ES-I3 (cell line): ENCODE measurements at regions not wholly inside any gene's neighbourhood (a gene's known extent, or its start where the extent isn't known, plus 50 kb on each side); places are given as distances from the start of the nearest gene placed in this dataset.

Experiments
- H3K36me3 ChIP-seq: 2 replicates; pipeline ENCODE4 v1.6.1; 2013; ENCODE audit warnings: mild to moderate bottlenecking, low read length, control low read depth, moderate library complexity; ENCODE audit not compliant: insufficient read depth
- H3K4me1 ChIP-seq: 2 replicates; pipeline ENCODE4 v1.6.1; 2013; ENCODE audit warnings: mild to moderate bottlenecking, control low read depth, low read length; ENCODE audit not compliant: insufficient read depth
- H3K9ac ChIP-seq: 2 replicates; pipeline ENCODE4 v1.6.1; 2013; ENCODE audit warnings: low read depth, mild to moderate bottlenecking, low read length, moderate library complexity
- H3K9me3 ChIP-seq: 2 replicates; pipeline ENCODE4 v1.6.1; 2013; ENCODE audit warnings: mild to moderate bottlenecking, low read length, moderate library complexity; ENCODE audit not compliant: control insufficient read depth, insufficient read depth

DNA sequence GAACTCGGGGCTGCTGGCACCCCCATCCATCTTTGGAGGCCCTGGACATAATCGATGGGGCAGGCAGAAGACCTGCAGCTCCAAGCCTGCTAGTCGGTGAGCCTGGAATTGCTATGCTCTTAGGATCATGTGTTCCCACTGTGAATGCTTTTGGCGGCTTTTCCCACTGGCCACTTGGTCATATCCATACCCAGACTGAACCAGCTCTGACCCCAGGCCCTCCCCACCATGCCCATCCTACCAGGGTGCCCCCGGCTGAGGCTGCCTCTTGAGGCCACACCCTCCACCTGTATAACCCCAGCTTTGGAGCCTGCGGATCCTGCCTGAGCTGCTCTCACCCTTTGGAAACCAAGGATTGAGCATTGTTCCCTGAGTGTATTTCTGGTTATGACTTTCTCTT, 113.5 kb downstream of the TENT4A start:
- Histone ChIP-seq H3K36me3 (no peaks in the 10 kb centered on the region), H3K4me1 (no peaks in the 10 kb centered on the region), H3K9me3 (0 out of 2 replicates have a peak, but pooled peaks cover 2% of the 10 kb centered on the region), H3K9ac (no peak overlapping the region)

- Histone ChIP-seq H3K9ac (no peak overlapping the region), H3K4me1 (no peaks in the 10 kb centered on the region), H3K36me3 (no peaks in the 10 kb centered on the region), H3K9me3 (no peaks in the 10 kb centered on the region)
Observed at GRCh38 chr5:6827526-6828219, 114.4 kb downstream of the TENT4A start.

GRCh38 chr5:6829150-6829784, 116.0 kb downstream of the TENT4A start:
- no peaks in the 10 kb centered on the region for H3K36me3 ChIP-seq
- H3K4me1 ChIP-seq = no peaks in the 10 kb centered on the region
- no peak overlapping the region for H3K9ac ChIP-seq
- no peaks in the 10 kb centered on the region for H3K9me3 ChIP-seq

DNA sequence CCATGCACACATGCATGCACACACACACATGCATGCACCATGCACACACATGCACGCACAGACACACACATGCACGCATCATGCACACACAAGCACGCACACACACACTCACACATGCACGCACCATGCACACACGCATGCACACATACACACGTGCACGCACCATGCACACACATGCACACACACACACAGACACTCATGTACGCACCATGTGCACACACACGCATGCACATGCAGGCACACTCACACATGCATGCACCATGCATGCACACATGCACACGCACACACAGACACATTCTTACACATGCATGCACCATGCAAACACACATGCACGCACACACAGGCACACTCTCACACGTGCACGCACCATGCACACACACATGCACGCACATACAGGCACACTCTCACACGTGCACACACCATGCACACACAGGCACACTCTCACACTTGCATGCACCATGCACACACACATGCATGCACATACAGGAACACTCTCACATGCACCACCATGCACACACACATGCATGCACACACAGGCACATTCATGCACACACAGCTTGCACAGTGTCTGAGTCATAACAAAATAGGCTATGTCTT, 117.5 kb downstream of the TENT4A start:
- Histone ChIP-seq H3K9ac (no peak overlapping the region), H3K4me1 (no peaks in the 10 kb centered on the region), H3K9me3 (no peaks in the 10 kb centered on the region), H3K36me3 (no peaks in the 10 kb centered on the region)

DNA sequence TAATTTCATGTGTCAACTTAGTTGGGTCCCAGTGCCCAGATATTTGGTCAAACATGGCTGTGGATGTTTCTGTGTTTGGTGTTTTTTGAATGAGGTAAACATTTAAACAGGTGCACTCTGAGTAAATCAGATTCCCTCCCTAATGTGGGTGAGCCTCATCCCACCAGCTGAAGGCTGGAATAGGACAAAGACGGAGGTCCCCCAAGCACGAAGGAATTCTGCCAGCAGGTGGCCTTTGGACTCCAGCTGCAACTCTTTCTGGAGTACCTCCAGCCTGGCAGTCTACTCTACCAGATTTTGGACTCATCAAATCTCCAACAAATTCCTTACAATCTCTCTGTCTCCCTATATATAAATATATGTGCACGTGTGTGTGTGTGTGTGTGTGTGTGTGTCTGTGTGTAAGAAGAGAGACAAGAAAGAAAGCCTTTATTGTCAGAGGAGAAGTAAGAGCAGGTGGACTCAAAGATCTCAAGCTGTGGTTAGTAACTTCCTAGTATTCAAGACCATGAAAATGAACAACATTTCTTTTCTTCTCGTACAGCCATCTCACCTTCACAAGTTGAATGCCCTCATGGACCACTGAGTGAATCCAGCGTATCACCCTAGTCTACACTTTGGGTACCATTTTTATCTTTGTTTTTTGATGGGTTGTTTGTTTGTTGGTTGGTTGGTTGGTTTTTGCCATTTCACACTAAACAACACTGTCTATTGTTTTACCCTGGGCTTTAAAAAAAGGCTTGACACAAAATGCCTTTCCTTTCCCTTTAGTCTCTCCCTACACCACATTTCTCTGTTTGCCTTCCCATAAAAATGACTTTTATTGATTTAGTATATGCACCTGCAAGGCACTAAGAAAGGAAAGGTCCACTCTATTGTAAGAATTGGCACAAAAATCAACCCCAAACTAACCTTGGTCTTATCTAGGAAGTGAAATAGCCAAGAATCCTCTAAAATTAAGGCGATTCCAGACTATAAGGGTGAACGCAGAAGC, 118.7 kb downstream of the TENT4A start:
- H3K36me3 ChIP-seq = no peaks in the 10 kb centered on the region
- H3K4me1 ChIP-seq = no peaks in the 10 kb centered on the region
- no peaks in the 10 kb centered on the region for H3K9me3 ChIP-seq
- H3K9ac ChIP-seq = no peak overlapping the region

DNA sequence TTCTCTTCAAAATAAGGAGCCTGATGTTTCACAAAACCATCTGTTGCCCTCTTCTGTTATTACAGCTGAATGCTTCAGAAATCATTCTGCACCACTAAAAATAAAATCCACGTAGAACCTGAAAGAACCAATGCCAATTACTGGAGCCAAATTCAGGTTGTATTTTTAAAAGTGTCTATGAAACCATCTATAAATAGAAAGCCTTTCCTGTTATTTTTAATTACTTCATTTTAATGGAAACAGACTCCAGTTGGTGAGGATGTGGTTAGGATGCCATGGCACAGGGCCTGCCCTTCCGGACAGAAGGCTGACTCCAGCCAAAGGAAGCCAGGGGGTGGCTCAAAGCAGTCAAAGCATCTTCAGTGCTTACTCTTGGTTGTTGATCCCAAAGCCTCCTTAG, 119.8 kb downstream of the TENT4A start:
- Histone ChIP-seq H3K36me3 (no peaks in the 10 kb centered on the region), H3K9ac (no peak overlapping the region), H3K9me3 (no peaks in the 10 kb centered on the region), H3K4me1 (no peaks in the 10 kb centered on the region)

DNA sequence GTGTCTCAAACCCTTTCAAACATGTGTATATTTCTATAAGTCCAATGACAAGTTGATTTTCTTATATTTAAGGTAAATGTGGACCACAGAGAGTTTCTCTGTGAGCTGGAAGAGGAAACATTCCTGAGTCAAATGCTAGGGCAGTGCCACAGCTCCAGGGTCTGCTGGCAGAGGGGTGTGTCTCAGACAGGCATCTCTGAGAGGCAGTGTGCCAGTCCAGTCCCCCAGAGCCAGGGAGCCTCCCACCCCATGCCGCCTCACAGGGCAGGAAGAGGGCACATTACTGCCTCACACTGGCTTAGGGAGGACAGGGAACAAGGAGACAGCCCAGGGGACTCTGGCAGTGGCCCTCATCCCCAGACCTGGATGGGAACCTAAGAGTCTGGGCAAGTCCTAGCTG, 120.2 kb downstream of the TENT4A start:
- H3K9ac ChIP-seq = no peak overlapping the region
- H3K36me3 ChIP-seq = no peaks in the 10 kb centered on the region
- H3K9me3 ChIP-seq = no peaks in the 10 kb centered on the region
- no peaks in the 10 kb centered on the region for H3K4me1 ChIP-seq

DNA sequence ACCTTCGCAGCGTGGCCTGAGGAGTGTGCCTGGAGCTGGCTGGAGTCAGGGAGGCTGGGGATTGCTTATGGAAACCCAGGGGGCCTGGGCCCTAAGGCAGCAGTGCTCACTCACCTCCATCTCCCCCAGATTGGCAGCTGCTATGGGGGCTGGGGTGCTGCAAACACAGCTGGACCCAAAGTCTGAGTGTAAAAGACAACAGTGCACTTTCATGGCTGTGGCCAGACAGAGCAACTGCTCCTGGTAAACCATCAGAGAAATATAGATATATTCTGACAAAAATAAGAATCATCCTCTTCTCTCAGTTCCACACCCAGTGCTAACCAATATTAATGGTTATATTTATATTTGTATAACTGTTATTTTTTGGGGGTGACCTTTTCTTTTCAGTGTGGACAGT, 123.9 kb downstream of the TENT4A start:
- no peak overlapping the region for H3K9ac ChIP-seq
- H3K36me3 ChIP-seq = no peaks in the 10 kb centered on the region
- no peaks in the 10 kb centered on the region for H3K9me3 ChIP-seq
- no peaks in the 10 kb centered on the region for H3K4me1 ChIP-seq

DNA sequence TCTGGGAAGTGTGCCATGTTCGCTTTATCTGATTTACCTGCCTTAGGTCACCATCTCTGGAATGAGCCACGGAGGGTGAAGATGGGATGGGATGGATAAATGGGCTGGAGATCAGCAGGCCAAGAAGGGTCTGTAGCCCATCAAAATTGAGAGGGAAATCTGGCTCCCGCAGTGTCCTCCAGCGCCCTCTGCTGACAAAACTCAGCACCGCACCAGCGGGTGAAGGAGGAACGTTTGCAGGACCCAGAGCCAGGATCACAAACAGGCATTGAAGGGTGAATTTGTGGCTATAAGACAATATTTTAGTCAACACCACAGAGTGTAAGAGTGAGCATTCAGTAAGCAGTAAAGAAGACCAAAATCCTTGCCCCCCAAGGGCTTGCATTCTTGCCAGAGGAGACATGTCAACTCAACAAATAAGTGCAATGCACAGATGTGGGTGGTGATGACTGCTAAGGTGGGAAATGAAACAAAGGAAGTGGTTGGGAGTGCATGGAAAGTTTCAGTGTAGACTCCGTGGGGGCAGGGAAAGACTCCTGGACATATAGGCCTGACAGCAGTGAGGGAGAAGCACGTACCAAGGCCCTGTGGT, 124.4 kb downstream of the TENT4A start:
- H3K36me3 ChIP-seq = no peaks in the 10 kb centered on the region

GRCh38 chr5:6838736-6839135, 125.5 kb downstream of the TENT4A start:
- no peaks in the 10 kb centered on the region for H3K36me3 ChIP-seq
- H3K4me1 ChIP-seq = no peaks in the 10 kb centered on the region
- no peaks in the 10 kb centered on the region for H3K9me3 ChIP-seq
- no peak overlapping the region for H3K9ac ChIP-seq

More for the DNA sequence above, 124.4 kb downstream of the TENT4A start:
- Histone ChIP-seq H3K9me3 (no peaks in the 10 kb centered on the region), H3K4me1 (no peaks in the 10 kb centered on the region), H3K9ac (no peak overlapping the region)

DNA sequence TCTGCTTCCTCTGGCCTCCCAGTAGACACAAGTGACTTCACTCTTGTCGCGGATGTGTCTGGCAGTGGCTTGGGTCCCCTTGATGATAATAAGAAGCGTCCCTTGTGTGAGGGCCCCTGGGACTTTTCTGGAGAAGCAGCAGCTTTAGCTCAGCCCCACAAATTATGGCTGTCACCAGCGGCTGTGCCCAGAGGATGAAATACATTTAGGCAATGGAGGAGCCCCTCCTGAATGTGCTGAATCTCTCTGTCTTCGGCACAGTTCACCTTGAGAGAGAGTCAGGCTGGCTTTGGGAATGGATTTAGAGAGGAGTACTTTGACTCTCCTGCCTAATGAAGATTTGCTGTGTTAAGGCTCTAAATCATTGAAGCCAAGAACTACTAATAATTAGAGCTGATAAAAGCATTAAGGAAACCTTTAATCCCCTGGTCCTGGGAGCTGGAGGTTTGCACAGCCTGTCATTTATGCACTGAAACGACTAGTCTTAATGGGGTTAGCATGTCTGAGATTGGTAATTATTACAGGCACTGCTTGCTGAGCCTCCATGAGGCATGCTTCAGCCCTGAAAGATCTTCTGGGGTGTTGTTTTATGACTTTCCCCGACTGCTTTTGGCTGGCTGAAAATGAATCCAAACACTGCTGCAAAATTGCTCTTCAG, 127.0 kb downstream of the TENT4A start:
- H3K4me1 ChIP-seq = no peaks in the 10 kb centered on the region
- no peaks in the 10 kb centered on the region for H3K36me3 ChIP-seq
- no peak overlapping the region for H3K9ac ChIP-seq
- H3K9me3 ChIP-seq = no peaks in the 10 kb centered on the region

GRCh38 chr5:6843335-6843734, 130.1 kb downstream of the TENT4A start:
- no peaks in the 10 kb centered on the region for H3K36me3 ChIP-seq
- H3K9me3 ChIP-seq = 0 out of 2 replicates have a peak, but pooled peaks cover under 1% of the 10 kb centered on the region
- no peak overlapping the region for H3K9ac ChIP-seq
- no peaks in the 10 kb centered on the region for H3K4me1 ChIP-seq

- Histone ChIP-seq H3K9ac (no peak overlapping the region), H3K4me1 (no peaks in the 10 kb centered on the region), H3K9me3 (0 out of 2 replicates have a peak, but pooled peaks cover 2% of the 10 kb centered on the region), H3K36me3 (no peaks in the 10 kb centered on the region)
Observed at GRCh38 chr5:6843821-6844220, 130.6 kb downstream of the TENT4A start.
